OCI-LY3 (cell line): ENCODE measurements at regions not wholly inside any gene's neighbourhood (a gene's known extent, or its start where the extent isn't known, plus 50 kb on each side); places are given as distances from the start of the nearest gene placed in this dataset.

Experiments used
- H2AFZ ChIP-seq: fragments of 200-600, 300-600 bp; shearing (Covaris generic); 2 replicates; pipeline ENCODE4 v1.6.0; 2014; ENCODE audit warnings: antibody characterized with exemption, low read depth, low read length
- H3K27ac ChIP-seq: fragments of 200-600, 300-600 bp; sonication (generic); 2 replicates; pipeline ENCODE4 v1.5.1; 2014; ENCODE audit warnings: mild to moderate bottlenecking, low read length, moderate library complexity, mixed read lengths
- H3K27me3 ChIP-seq: fragments of 200-600, 300-600 bp; sonication (generic); 2 replicates; pipeline ENCODE4 v1.6.1; 2014; ENCODE audit warnings: low read depth, low read length, mixed read lengths
- H3K36me3 ChIP-seq: fragments of 200-600, 300-600 bp; sonication (generic); replicated peaks from 2 replicates; pipeline ENCODE3; 2014; ENCODE audit warnings: low read depth, low read length, mixed read lengths
- H3K4me1 ChIP-seq: fragments of 300-600, 200-600 bp; sonication (generic); 2 replicates; pipeline ENCODE4 v1.6.1; 2014; ENCODE audit warnings: low read length, mixed read lengths
- H3K4me2 ChIP-seq: fragments of 200-600, 300-600 bp; sonication (generic); 2 replicates; pipeline ENCODE4 v1.6.1; 2014; ENCODE audit warnings: low read length, mixed read lengths
- H3K4me3 ChIP-seq: fragments of 300-600, 200-600 bp; sonication (generic); 2 replicates; pipeline ENCODE4 v1.5.1; 2014; ENCODE audit warnings: antibody characterized with exemption, mild to moderate bottlenecking, low read length, moderate library complexity
- H3K79me2 ChIP-seq: fragments of 300-600, 200-600 bp; shearing (Covaris generic); 2 replicates; pipeline ENCODE4 v1.6.1; 2014; ENCODE audit warnings: mild to moderate bottlenecking, low read length, mixed read lengths
- H3K9ac ChIP-seq: fragments of 300-600, 200-600 bp; shearing (Covaris generic); 2 replicates; pipeline ENCODE4 v1.6.0; 2014; ENCODE audit warnings: mild to moderate bottlenecking, low read length, moderate library complexity
- H3K9me3 ChIP-seq: fragments of 200-600, 300-600 bp; shearing (Covaris generic); 2 replicates; pipeline ENCODE4 v1.6.1; 2014; ENCODE audit warnings: low read length, mixed read lengths; ENCODE audit not compliant: insufficient read depth
- H4K20me1 ChIP-seq: fragments of 200-600, 300-600 bp; sonication (generic); 2 replicates; pipeline ENCODE4 v1.6.1; 2016; ENCODE audit warnings: low read length, mixed read lengths; ENCODE audit not compliant: insufficient read depth
- CTCF ChIP-seq: fragments of 200-600, 300-600 bp; sonication (generic); IDR thresholded peaks from 2 replicates; pipeline ENCODE4 v1.5.1; 2014; ENCODE audit warnings: antibody characterized with exemption, low read length, low read depth
- EZH2phosphoT487 ChIP-seq: fragments of 200-600 bp; shearing (Covaris generic); IDR thresholded peaks from 2 replicates; pipeline ENCODE4 v1.6.1; 2018; ENCODE audit warnings: antibody characterized with exemption, mixed run types, low read depth

GRCh38 chr10:123582084-123582989 lies 83.8 kb upstream of the GPR26 start:
- H4K20me1 ChIP-seq = no peaks in the 10 kb centered on the region
- no peak overlapping the region for H3K27ac ChIP-seq
- H2AFZ ChIP-seq = no peak overlapping the region
- no peaks in the 10 kb centered on the region for H3K79me2 ChIP-seq
- no peaks in the 10 kb centered on the region for H3K36me3 ChIP-seq
- peaks cover 28% of the 10 kb centered on the region for H3K27me3 ChIP-seq
- TF ChIP-seq EZH2phosphoT487 = no peak
- peak; percentile 75 for TF ChIP-seq CTCF
- no peaks in the 10 kb centered on the region for H3K9me3 ChIP-seq
- H3K4me1 ChIP-seq = no peaks in the 10 kb centered on the region
- no peak overlapping the region for H3K4me2 ChIP-seq
- no peak overlapping the region for H3K9ac ChIP-seq
- no peak overlapping the region for H3K4me3 ChIP-seq

DNA sequence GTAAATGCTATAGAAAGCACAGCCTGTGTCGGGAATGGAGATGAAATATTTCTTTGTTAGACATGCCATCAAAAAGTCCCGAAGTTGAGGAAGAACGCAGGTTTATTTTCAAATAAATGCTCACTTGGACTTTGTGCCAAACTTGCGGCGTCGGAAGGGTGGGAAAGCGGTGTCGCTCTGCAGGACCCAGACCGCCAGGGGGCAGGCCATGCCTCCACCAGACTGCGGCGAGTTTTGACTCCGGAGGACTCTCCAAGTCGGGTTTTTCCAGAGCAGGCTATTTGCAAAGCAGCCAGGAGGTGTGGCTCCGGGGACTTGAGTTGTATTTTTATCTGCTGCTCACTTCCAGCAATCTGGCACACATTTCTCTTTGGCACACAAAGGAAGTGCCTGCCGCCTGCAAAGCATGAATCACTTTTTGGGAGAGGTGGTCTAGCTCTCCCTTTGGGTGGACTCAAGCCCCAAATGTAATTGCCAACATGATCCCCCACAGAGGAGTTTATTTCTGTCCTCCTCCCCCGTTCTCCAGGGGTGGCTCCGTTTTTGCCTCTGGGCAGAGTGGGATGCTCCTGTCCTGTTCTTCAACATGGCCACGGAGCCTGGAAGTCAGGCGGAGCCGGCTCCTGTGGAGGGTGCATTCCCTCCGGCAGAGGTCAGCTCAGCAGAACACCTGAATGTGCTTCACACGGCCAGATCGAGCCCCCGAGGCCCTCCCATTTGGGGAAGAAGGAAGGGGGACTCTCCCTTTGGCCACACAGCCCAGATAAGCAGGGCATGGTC lies 82.3 kb upstream of the GPR26 start:
- no peak for TF ChIP-seq EZH2phosphoT487
- peak; percentile 57 for TF ChIP-seq CTCF
- Histone ChIP-seq H3K27ac (no peak overlapping the region), H3K4me2 (peak overlapping the region; percentile 32), H4K20me1 (no peaks in the 10 kb centered on the region), H3K27me3 (peaks cover 32% of the 10 kb centered on the region), H3K4me3 (no peak overlapping the region), H3K36me3 (no peaks in the 10 kb centered on the region), H3K79me2 (no peaks in the 10 kb centered on the region), H3K9ac (no peak overlapping the region), H3K4me1 (no peaks in the 10 kb centered on the region), H3K9me3 (no peaks in the 10 kb centered on the region), H2AFZ (no peak overlapping the region)

- H3K9me3 ChIP-seq = no peaks in the 10 kb centered on the region
- no peak overlapping the region for H2AFZ ChIP-seq
- H3K9ac ChIP-seq = no peak overlapping the region
- no peak overlapping the region for H3K4me2 ChIP-seq
- no peak for TF ChIP-seq EZH2phosphoT487
- TF ChIP-seq CTCF = no peak
- H3K36me3 ChIP-seq = no peaks in the 10 kb centered on the region
- H3K4me3 ChIP-seq = no peak overlapping the region
- H3K79me2 ChIP-seq = no peaks in the 10 kb centered on the region
- no peak overlapping the region for H3K27ac ChIP-seq
- no peaks in the 10 kb centered on the region for H3K4me1 ChIP-seq
- H4K20me1 ChIP-seq = no peaks in the 10 kb centered on the region
- H3K27me3 ChIP-seq = peaks cover 31% of the 10 kb centered on the region
Observed at GRCh38 chr10:123584419-123584775, 81.8 kb upstream of the GPR26 start.
